Breast epithelium (tissue), 3 donors: ENCODE measurements at regions not wholly inside any gene's neighbourhood (a gene's known extent, or its start where the extent isn't known, plus 50 kb on each side); places are given as distances from the start of the nearest gene placed in this dataset.

ENCODE experiments used
- POLR2A ChIP-seq: fragments of 450-650 bp; IDR thresholded peaks from one replicate; pipeline ENCODE4 v1.6.1; 2016; ENCODE audit warnings: antibody characterized with exemption, mild to moderate bottlenecking, moderate library complexity
- POLR2AphosphoS5 ChIP-seq, 3 donors: sonication (generic); formaldehyde crosslinking; IDR thresholded peaks; one replicate each; pipeline ENCODE4 v1.6.1; 2017; ENCODE audit warnings: antibody characterized with exemption in 3 of 3
- TF ChIP-seq, protein P1 (sequence below), 3 donors: fragments of 450-650 bp; IDR thresholded peaks; one replicate each; pipeline ENCODE4 v1.5.1; 2016 to 2017; ENCODE audit warnings: antibody characterized with exemption in 3 of 3, mild to moderate bottlenecking in 3 of 3, moderate library complexity in 3 of 3

DNA sequence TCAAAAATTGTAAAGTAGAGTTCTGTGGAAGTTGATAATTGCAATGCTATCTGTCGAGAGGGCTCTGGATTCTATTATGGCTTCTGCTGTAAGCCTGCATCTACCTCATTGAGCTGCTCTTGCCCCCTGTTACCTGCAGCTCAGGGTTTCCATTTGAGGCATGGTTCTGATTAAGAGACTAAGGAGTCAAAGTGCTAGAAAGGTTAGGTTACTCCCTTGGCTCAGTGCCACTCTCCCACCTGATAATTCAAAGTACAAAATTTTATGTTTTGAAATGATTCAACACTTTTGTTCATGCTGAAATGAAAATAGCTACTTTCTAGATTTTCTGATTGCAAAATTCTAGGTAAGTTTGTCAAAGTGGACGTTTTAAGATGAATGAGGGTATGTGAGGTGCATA, 220.5 kb upstream of the SATB1 start:
- TF ChIP-seq, protein P1, sequence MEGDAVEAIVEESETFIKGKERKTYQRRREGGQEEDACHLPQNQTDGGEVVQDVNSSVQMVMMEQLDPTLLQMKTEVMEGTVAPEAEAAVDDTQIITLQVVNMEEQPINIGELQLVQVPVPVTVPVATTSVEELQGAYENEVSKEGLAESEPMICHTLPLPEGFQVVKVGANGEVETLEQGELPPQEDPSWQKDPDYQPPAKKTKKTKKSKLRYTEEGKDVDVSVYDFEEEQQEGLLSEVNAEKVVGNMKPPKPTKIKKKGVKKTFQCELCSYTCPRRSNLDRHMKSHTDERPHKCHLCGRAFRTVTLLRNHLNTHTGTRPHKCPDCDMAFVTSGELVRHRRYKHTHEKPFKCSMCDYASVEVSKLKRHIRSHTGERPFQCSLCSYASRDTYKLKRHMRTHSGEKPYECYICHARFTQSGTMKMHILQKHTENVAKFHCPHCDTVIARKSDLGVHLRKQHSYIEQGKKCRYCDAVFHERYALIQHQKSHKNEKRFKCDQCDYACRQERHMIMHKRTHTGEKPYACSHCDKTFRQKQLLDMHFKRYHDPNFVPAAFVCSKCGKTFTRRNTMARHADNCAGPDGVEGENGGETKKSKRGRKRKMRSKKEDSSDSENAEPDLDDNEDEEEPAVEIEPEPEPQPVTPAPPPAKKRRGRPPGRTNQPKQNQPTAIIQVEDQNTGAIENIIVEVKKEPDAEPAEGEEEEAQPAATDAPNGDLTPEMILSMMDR (IDR thresholded peaks at IDR 0.05), result no peak
- TF ChIP-seq POLR2A, result no peak
- no peak for TF ChIP-seq POLR2AphosphoS5 (IDR thresholded peaks at IDR 0.05)
